OCI-LY3 (cell line): ENCODE measurements at regions not wholly inside any gene's neighbourhood (a gene's known extent, or its start where the extent isn't known, plus 50 kb on each side); places are given as distances from the start of the nearest gene placed in this dataset.

Experiments used
- H2AFZ ChIP-seq: fragments of 200-600, 300-600 bp; shearing (Covaris generic); 2 replicates; pipeline ENCODE4 v1.6.0; 2014; ENCODE audit warnings: antibody characterized with exemption, low read depth, low read length
- H3K27ac ChIP-seq: fragments of 200-600, 300-600 bp; sonication (generic); 2 replicates; pipeline ENCODE4 v1.5.1; 2014; ENCODE audit warnings: mild to moderate bottlenecking, low read length, moderate library complexity, mixed read lengths
- H3K27me3 ChIP-seq: fragments of 200-600, 300-600 bp; sonication (generic); 2 replicates; pipeline ENCODE4 v1.6.1; 2014; ENCODE audit warnings: low read depth, low read length, mixed read lengths
- H3K36me3 ChIP-seq: fragments of 200-600, 300-600 bp; sonication (generic); replicated peaks from 2 replicates; pipeline ENCODE3; 2014; ENCODE audit warnings: low read depth, low read length, mixed read lengths
- H3K4me1 ChIP-seq: fragments of 300-600, 200-600 bp; sonication (generic); 2 replicates; pipeline ENCODE4 v1.6.1; 2014; ENCODE audit warnings: low read length, mixed read lengths
- H3K4me2 ChIP-seq: fragments of 200-600, 300-600 bp; sonication (generic); 2 replicates; pipeline ENCODE4 v1.6.1; 2014; ENCODE audit warnings: low read length, mixed read lengths
- H3K4me3 ChIP-seq: fragments of 300-600, 200-600 bp; sonication (generic); 2 replicates; pipeline ENCODE4 v1.5.1; 2014; ENCODE audit warnings: antibody characterized with exemption, mild to moderate bottlenecking, low read length, moderate library complexity
- H3K79me2 ChIP-seq: fragments of 300-600, 200-600 bp; shearing (Covaris generic); 2 replicates; pipeline ENCODE4 v1.6.1; 2014; ENCODE audit warnings: mild to moderate bottlenecking, low read length, mixed read lengths
- H3K9ac ChIP-seq: fragments of 300-600, 200-600 bp; shearing (Covaris generic); 2 replicates; pipeline ENCODE4 v1.6.0; 2014; ENCODE audit warnings: mild to moderate bottlenecking, low read length, moderate library complexity
- H3K9me3 ChIP-seq: fragments of 200-600, 300-600 bp; shearing (Covaris generic); 2 replicates; pipeline ENCODE4 v1.6.1; 2014; ENCODE audit warnings: low read length, mixed read lengths; ENCODE audit not compliant: insufficient read depth
- H4K20me1 ChIP-seq: fragments of 200-600, 300-600 bp; sonication (generic); 2 replicates; pipeline ENCODE4 v1.6.1; 2016; ENCODE audit warnings: low read length, mixed read lengths; ENCODE audit not compliant: insufficient read depth
- EZH2phosphoT487 ChIP-seq: fragments of 200-600 bp; shearing (Covaris generic); IDR thresholded peaks from 2 replicates; pipeline ENCODE4 v1.6.1; 2018; ENCODE audit warnings: antibody characterized with exemption, mixed run types, low read depth
- TF ChIP-seq, protein P1 (sequence below): fragments of 200-600, 300-600 bp; sonication (generic); IDR thresholded peaks from 2 replicates; pipeline ENCODE4 v1.5.1; 2014; ENCODE audit warnings: antibody characterized with exemption, low read length, low read depth

DNA sequence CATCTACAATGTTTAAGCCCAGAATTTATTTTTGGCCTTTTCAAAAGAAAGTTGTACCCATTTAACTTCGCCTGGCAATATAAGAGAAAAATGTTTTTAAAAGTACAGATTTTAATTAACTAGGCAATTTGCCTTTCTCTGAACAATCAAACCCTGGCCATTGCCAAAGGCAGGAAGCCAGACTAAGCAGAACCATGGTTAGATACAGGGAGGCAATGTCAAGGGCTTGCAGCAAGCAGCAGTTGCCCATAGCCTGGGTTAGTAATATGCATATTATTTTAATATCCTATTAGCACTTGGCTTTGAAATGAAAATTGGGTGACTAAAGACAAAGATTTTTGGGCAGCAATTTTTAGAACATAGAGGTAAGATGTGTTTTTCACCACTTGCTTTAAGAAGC lies 51.1 kb upstream of the FRMD6 start:
- H3K4me3 ChIP-seq: no peak overlapping the region
- no peaks in the 10 kb centered on the region for H4K20me1 ChIP-seq
- H2AFZ ChIP-seq: no peak overlapping the region
- H3K4me2 ChIP-seq: no peak overlapping the region
- H3K4me1 ChIP-seq: no peaks in the 10 kb centered on the region
- no peaks in the 10 kb centered on the region for H3K79me2 ChIP-seq
- H3K36me3 ChIP-seq: no peaks in the 10 kb centered on the region
- H3K27ac ChIP-seq: no peak overlapping the region
- TF ChIP-seq, protein P1, sequence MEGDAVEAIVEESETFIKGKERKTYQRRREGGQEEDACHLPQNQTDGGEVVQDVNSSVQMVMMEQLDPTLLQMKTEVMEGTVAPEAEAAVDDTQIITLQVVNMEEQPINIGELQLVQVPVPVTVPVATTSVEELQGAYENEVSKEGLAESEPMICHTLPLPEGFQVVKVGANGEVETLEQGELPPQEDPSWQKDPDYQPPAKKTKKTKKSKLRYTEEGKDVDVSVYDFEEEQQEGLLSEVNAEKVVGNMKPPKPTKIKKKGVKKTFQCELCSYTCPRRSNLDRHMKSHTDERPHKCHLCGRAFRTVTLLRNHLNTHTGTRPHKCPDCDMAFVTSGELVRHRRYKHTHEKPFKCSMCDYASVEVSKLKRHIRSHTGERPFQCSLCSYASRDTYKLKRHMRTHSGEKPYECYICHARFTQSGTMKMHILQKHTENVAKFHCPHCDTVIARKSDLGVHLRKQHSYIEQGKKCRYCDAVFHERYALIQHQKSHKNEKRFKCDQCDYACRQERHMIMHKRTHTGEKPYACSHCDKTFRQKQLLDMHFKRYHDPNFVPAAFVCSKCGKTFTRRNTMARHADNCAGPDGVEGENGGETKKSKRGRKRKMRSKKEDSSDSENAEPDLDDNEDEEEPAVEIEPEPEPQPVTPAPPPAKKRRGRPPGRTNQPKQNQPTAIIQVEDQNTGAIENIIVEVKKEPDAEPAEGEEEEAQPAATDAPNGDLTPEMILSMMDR: no peak
- TF ChIP-seq EZH2phosphoT487: no peak
- H3K9me3 ChIP-seq: no peaks in the 10 kb centered on the region
- peaks cover 11% of the 10 kb centered on the region; the same call in 1 of the 2 replicates for H3K27me3 ChIP-seq
- H3K9ac ChIP-seq: no peak overlapping the region
